CD4-positive, alpha-beta T cell treated with Interleukin-6 for 4 hours (primary cell): ENCODE measurements at regions not wholly inside any gene's neighbourhood (a gene's known extent, or its start where the extent isn't known, plus 50 kb on each side); places are given as distances from the start of the nearest gene placed in this dataset.

Experiments
- DNase-seq: peaks from one replicate; pipeline ENCODE4 v3.0.0-alpha.2; 2020; ENCODE audit warnings: mixed read lengths

- no peak for DNase-seq
These were observed 659.6 kb downstream of the MATN1 start for GRCh38 chr1:30063621-30064280.

GRCh38 chr1:30061292-30062220 is 661.8 kb downstream of the MATN1 start:
- no peak for DNase-seq

- DNase-seq = no peak
These were observed 662.6 kb downstream of the MATN1 start for GRCh38 chr1:30060738-30061137.

GRCh38 chr1:30058970-30059369 is 664.4 kb downstream of the MATN1 start:
- no peak for DNase-seq

- no peak for DNase-seq
These were observed 669.3 kb downstream of the MATN1 start for GRCh38 chr1:30054126-30054525.

GRCh38 chr1:30052178-30052577 is 671.2 kb downstream of the MATN1 start:
- DNase-seq = no peak

GRCh38 chr1:30051777-30052176 is 671.6 kb downstream of the MATN1 start:
- DNase-seq = no peak

- DNase-seq = no peak
These were observed 673.6 kb downstream of the MATN1 start for GRCh38 chr1:30049748-30050296.

GRCh38 chr1:30048905-30049304 is 674.5 kb downstream of the MATN1 start:
- no peak for DNase-seq

- DNase-seq = no peak
These were observed 675.8 kb downstream of the MATN1 start for GRCh38 chr1:30047576-30047975.

GRCh38 chr1:30046751-30047150 is 676.6 kb downstream of the MATN1 start:
- DNase-seq = no peak

- no peak for DNase-seq
These were observed 677.9 kb downstream of the MATN1 start for GRCh38 chr1:30045304-30046090.

- no peak for DNase-seq
These were observed 678.7 kb downstream of the MATN1 start for GRCh38 chr1:30044656-30045144.

GRCh38 chr1:30043731-30044408 is 679.5 kb downstream of the MATN1 start:
- DNase-seq = no peak

GRCh38 chr1:30043256-30043655 is 680.1 kb downstream of the MATN1 start:
- no peak for DNase-seq

GRCh38 chr1:30042438-30043147 is 680.8 kb downstream of the MATN1 start:
- DNase-seq = no peak

- DNase-seq = no peak
These were observed 681.5 kb downstream of the MATN1 start for GRCh38 chr1:30041741-30042437.

GRCh38 chr1:30040081-30041019 is 683.0 kb downstream of the MATN1 start:
- no peak for DNase-seq

GRCh38 chr1:30039354-30040080 is 683.9 kb downstream of the MATN1 start:
- no peak for DNase-seq
